ENCODE measurements at regions not wholly inside any gene's neighbourhood (a gene's known extent, or its start where the extent isn't known, plus 50 kb on each side); places are given as distances from the start of the nearest gene placed in this dataset.

DNA sequence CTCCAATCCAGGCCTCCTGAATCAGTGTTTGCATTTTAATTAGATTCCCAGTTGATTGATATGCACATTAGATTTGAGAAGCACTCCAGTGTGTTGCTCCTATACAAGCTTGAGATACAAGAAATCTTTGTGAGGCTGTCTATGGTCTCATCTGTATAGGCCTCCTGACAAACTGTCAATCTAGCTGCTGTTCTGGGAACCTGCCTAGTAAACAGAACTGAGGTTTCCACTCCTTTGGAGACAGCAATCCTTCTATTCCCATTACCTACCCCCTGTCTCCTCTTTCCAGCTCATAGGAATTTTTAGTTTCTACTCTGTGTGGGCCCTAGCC is 306.1 kb upstream of the EMCN start:
- H2AFZ ChIP-seq (ENCODE audit: low read length), result no peak overlapping the region
- no peaks in the 10 kb centered on the region for H3F3A ChIP-seq (ENCODE audit: low read length, unreplicated experiment)
- no peaks in the 10 kb centered on the region for H3K9me3 ChIP-seq (ENCODE audit: low read length)
- DNase-seq, result no peak
- BruUV-seq (replicated peaks), result no TSS peak
- H3K4me3 ChIP-seq (ENCODE audit: low read length), result no peak overlapping the region
- no peak overlapping the region for H3K9ac ChIP-seq (ENCODE audit: low read length)
- no peak overlapping the region; the same call in 1 of the 2 replicates for H3K4me2 ChIP-seq (ENCODE audit: low read length)
- CTCF ChIA-PET, result no interaction called here
- H4K20me1 ChIP-seq (ENCODE audit: low read length), result no peaks in the 10 kb centered on the region
- no peak for ATAC-seq
- intact Hi-C loops (cut with micrococcal nuclease), result no loop called here
- POLR2A ChIA-PET (ENCODE audit: unreplicated experiment), result no interaction called here
- TF ChIP-seq EZH2 (IDR thresholded peaks at IDR 0.05; ENCODE audit: low read length, unreplicated experiment) (no peak), EZH2phosphoT487 (IDR thresholded peaks at IDR 0.05; ENCODE audit: borderline replicate concordance, low read length) (no peak)
- TF ChIP-seq, protein P1, sequence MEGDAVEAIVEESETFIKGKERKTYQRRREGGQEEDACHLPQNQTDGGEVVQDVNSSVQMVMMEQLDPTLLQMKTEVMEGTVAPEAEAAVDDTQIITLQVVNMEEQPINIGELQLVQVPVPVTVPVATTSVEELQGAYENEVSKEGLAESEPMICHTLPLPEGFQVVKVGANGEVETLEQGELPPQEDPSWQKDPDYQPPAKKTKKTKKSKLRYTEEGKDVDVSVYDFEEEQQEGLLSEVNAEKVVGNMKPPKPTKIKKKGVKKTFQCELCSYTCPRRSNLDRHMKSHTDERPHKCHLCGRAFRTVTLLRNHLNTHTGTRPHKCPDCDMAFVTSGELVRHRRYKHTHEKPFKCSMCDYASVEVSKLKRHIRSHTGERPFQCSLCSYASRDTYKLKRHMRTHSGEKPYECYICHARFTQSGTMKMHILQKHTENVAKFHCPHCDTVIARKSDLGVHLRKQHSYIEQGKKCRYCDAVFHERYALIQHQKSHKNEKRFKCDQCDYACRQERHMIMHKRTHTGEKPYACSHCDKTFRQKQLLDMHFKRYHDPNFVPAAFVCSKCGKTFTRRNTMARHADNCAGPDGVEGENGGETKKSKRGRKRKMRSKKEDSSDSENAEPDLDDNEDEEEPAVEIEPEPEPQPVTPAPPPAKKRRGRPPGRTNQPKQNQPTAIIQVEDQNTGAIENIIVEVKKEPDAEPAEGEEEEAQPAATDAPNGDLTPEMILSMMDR (conservative IDR thresholded peaks at IDR 0.05; ENCODE audit: low read depth, low read length), result no peak
- H3K27ac ChIP-seq (ENCODE audit: low read length), result 0 out of 2 replicates have a peak overlapping the region, but pooled peaks have one; percentile 11
- H3K79me2 ChIP-seq (ENCODE audit: low read length), result no peaks in the 10 kb centered on the region
- H3K4me1 ChIP-seq (ENCODE audit: insufficient read depth, low read length), result peaks cover 19% of the 10 kb centered on the region
- no peaks in the 10 kb centered on the region for H3K36me3 ChIP-seq (ENCODE audit: low read depth, low read length)
- no peaks in the 10 kb centered on the region for H3K9me2 ChIP-seq (replicated peaks; ENCODE audit: low read length)
- no peaks in the 10 kb centered on the region for H3K27me3 ChIP-seq (ENCODE audit: low read length)

DNA sequence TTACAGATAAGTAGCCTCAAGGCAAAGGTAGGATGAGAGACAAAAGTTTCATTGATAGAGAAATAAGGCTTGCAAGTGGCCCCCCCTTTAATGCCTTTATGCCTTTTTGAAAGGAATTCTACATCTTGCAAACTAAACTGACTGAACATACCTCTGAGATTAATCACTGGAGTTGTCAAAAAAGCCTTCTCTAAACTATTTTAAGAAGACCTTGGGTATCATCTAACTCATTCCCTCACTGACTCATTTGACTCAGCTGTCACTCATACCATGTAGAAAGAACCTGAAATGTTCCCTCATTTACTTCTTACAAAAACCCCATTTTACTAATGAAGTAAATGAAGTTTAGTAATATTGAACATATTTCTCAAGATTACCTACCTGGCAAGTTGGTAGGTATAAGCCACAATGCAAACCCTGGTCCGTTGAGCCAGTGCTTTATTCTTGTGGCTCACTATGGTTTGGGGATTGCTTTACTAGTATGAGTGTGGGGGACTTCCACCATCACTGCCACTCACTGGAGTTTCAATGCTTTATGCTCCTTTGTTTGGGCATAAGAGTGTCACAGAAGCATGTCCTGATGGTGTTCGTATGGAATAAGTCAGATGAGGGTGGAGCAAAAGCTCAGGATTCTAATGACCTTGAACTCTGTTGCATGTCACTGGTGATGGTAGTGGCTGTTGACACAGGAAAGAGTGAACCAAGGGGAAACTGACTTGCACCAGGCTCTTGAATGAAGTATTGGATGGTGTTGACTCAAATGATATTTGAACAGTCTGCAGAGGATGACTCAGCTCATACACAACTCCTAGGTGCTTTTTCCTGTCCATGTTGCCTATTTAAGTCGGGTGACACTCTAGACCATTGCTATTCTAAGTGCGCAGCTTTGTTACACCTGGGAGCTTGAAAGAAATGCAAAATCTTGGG is 305.5 kb upstream of the EMCN start:
- no peaks in the 10 kb centered on the region for H4K20me1 ChIP-seq (ENCODE audit: low read length)
- no peak overlapping the region for H2AFZ ChIP-seq (ENCODE audit: low read length)
- no TSS peak for BruUV-seq (replicated peaks)
- H3K9me2 ChIP-seq (replicated peaks; ENCODE audit: low read length), result no peaks in the 10 kb centered on the region
- peaks cover 17% of the 10 kb centered on the region for H3K4me1 ChIP-seq (ENCODE audit: insufficient read depth, low read length)
- H3K9ac ChIP-seq (ENCODE audit: low read length), result no peak overlapping the region
- peak overlapping the region; percentile 15 for H3K4me2 ChIP-seq (ENCODE audit: low read length)
- ChIA-PET POLR2A (ENCODE audit: unreplicated experiment) (no interaction called here), CTCF (no interaction called here)
- no peaks in the 10 kb centered on the region for H3K79me2 ChIP-seq (ENCODE audit: low read length)
- peak; percentile 71 for DNase-seq
- no peaks in the 10 kb centered on the region for H3K9me3 ChIP-seq (ENCODE audit: low read length)
- ATAC-seq, result peak; percentile 87
- H3K27me3 ChIP-seq (ENCODE audit: low read length), result no peaks in the 10 kb centered on the region
- TF ChIP-seq EZH2phosphoT487 (IDR thresholded peaks at IDR 0.05; ENCODE audit: borderline replicate concordance, low read length), result no peak
- TF ChIP-seq, protein P1 (conservative IDR thresholded peaks at IDR 0.05; ENCODE audit: low read depth, low read length), result no peak
- no peak for TF ChIP-seq EZH2 (IDR thresholded peaks at IDR 0.05; ENCODE audit: low read length, unreplicated experiment)
- H3K27ac ChIP-seq (ENCODE audit: low read length), result peak overlapping the region; percentile 47
- intact Hi-C loops (cut with micrococcal nuclease), result no loop called here
- no peaks in the 10 kb centered on the region for H3F3A ChIP-seq (ENCODE audit: low read length, unreplicated experiment)
- no peak overlapping the region for H3K4me3 ChIP-seq (ENCODE audit: low read length)
- no peaks in the 10 kb centered on the region for H3K36me3 ChIP-seq (ENCODE audit: low read depth, low read length)

DNA sequence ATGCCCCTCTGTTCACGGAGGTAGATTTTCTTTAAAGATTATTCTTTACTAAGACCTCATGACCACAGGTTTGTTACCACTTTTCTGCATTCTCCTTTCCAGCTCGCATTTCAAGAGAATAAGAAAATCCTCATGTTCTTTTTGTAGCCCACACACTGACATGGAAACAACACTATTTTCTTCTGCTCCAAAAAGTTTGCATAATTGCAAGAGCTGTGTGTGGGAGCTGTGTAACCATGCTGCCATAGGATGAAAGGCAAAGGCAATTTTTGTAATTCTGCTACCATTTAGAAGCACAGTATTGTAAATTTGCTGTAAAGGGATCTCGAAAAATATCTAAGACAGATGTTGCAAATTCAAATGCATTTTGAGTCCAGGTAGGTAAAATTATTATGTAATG is 302.4 kb upstream of the EMCN start:
- no peak overlapping the region for H3K9ac ChIP-seq (ENCODE audit: low read length)
- H3K4me3 ChIP-seq (ENCODE audit: low read length), result no peak overlapping the region
- H3K9me2 ChIP-seq (replicated peaks; ENCODE audit: low read length), result no peaks in the 10 kb centered on the region
- no peak overlapping the region for H3K27ac ChIP-seq (ENCODE audit: low read length)
- ATAC-seq, result no peak
- no peaks in the 10 kb centered on the region for H3K9me3 ChIP-seq (ENCODE audit: low read length)
- H3K79me2 ChIP-seq (ENCODE audit: low read length), result no peaks in the 10 kb centered on the region
- H3K36me3 ChIP-seq (ENCODE audit: low read depth, low read length), result no peaks in the 10 kb centered on the region
- intact Hi-C loops (cut with micrococcal nuclease), result no loop called here
- H3K4me1 ChIP-seq (ENCODE audit: insufficient read depth, low read length), result peaks cover 17% of the 10 kb centered on the region
- TF ChIP-seq EZH2phosphoT487 (IDR thresholded peaks at IDR 0.05; ENCODE audit: borderline replicate concordance, low read length), result no peak
- TF ChIP-seq, protein P1 (conservative IDR thresholded peaks at IDR 0.05; ENCODE audit: low read depth, low read length), result no peak
- no peak for TF ChIP-seq EZH2 (IDR thresholded peaks at IDR 0.05; ENCODE audit: low read length, unreplicated experiment)
- no peak for DNase-seq
- H2AFZ ChIP-seq (ENCODE audit: low read length), result no peak overlapping the region
- H3K4me2 ChIP-seq (ENCODE audit: low read length), result no peak overlapping the region
- POLR2A ChIA-PET (ENCODE audit: unreplicated experiment), result no interaction called here
- no peaks in the 10 kb centered on the region for H3K27me3 ChIP-seq (ENCODE audit: low read length)
- CTCF ChIA-PET, result no interaction called here
- H4K20me1 ChIP-seq (ENCODE audit: low read length), result no peaks in the 10 kb centered on the region
- no peaks in the 10 kb centered on the region for H3F3A ChIP-seq (ENCODE audit: low read length, unreplicated experiment)
- no TSS peak for BruUV-seq (replicated peaks)
